GM12864 (cell line): ENCODE measurements at regions not wholly inside any gene's neighbourhood (a gene's known extent, or its start where the extent isn't known, plus 50 kb on each side); places are given as distances from the start of the nearest gene placed in this dataset.

Source experiments
- DNase-seq: peaks from one replicate; pipeline ENCODE4 v3.0.0-alpha.2; 2011; ENCODE audit warnings: low read depth
- H3K4me3 ChIP-seq: 2 replicates; pipeline ENCODE4 v1.5.1; 2011; ENCODE audit warnings: mild to moderate bottlenecking, low read depth, low read length, control low read depth
- CTCF ChIP-seq: IDR thresholded peaks from 2 replicates; pipeline ENCODE4 v1.5.1; 2011; ENCODE audit warnings: low read depth, mild to moderate bottlenecking, moderate library complexity, low read length, control low read depth, inconsistent platforms; ENCODE audit errors: missing control alignments

- no peak for TF ChIP-seq CTCF
- no peak for DNase-seq
- no peak overlapping the region for H3K4me3 ChIP-seq
Observed at GRCh38 chr13:103354171-103354570, 288.0 kb upstream of the SLC10A2 start.

GRCh38 chr13:103351035-103351828 lies 285.0 kb upstream of the SLC10A2 start:
- no peak for TF ChIP-seq CTCF
- H3K4me3 ChIP-seq = no peak overlapping the region
- DNase-seq = no peak

GRCh38 chr13:103350147-103350546 lies 283.9 kb upstream of the SLC10A2 start:
- no peak overlapping the region for H3K4me3 ChIP-seq
- no peak for DNase-seq
- TF ChIP-seq CTCF = no peak

GRCh38 chr13:103349211-103349980 lies 283.2 kb upstream of the SLC10A2 start:
- no peak overlapping the region for H3K4me3 ChIP-seq
- DNase-seq = no peak
- no peak for TF ChIP-seq CTCF

- DNase-seq = no peak
- H3K4me3 ChIP-seq = no peak overlapping the region
- no peak for TF ChIP-seq CTCF
Observed at GRCh38 chr13:103335241-103335640, 269.0 kb upstream of the SLC10A2 start.

- TF ChIP-seq CTCF = no peak
- no peak for DNase-seq
- H3K4me3 ChIP-seq = no peak overlapping the region
Observed at GRCh38 chr13:103331924-103332323, 265.7 kb upstream of the SLC10A2 start.
